Astrocyte (in vitro differentiated cells and primary cell): ENCODE measurements at regions not wholly inside any gene's neighbourhood (a gene's known extent, or its start where the extent isn't known, plus 50 kb on each side); places are given as distances from the start of the nearest gene placed in this dataset.
A peak's percentile ranks its signal among the peaks of the same experiment; 100 is the strongest.

ENCODE experiments used
- DNase-seq: peaks from one replicate; pipeline ENCODE4 v3.0.0-alpha.2; 2010; ENCODE audit warnings: low read depth
- FAIRE-seq: peaks from 2 replicates; lab custom pipeline; 2011; peaks lifted over from hg19 to GRCh38; lab: Jason Lieb, UNC
- H2AFZ ChIP-seq: 2 replicates; pipeline ENCODE4 v1.6.0; 2012; ENCODE audit warnings: low read depth, low read length, inconsistent platforms
- H3K27ac ChIP-seq: 2 replicates; pipeline ENCODE4 v1.5.1; 2011; ENCODE audit warnings: low read depth, low read length, inconsistent platforms
- H3K27me3 ChIP-seq: 2 replicates; pipeline ENCODE4 v1.6.0; 2011; ENCODE audit warnings: low read length, inconsistent platforms; ENCODE audit not compliant: insufficient read depth
- H3K36me3 ChIP-seq: 2 replicates; pipeline ENCODE4 v1.5.1; 2011; ENCODE audit warnings: low read length, inconsistent platforms; ENCODE audit not compliant: insufficient read depth
- H3K4me1 ChIP-seq: 2 replicates; pipeline ENCODE4 v1.5.1; 2011; ENCODE audit warnings: low read length, inconsistent platforms; ENCODE audit not compliant: insufficient read depth
- H3K4me2 ChIP-seq: 2 replicates; pipeline ENCODE4 v1.6.0; 2012; ENCODE audit warnings: low read length, inconsistent platforms
- H3K4me3 ChIP-seq: 2 replicates; pipeline ENCODE4 v1.5.1; 2011; ENCODE audit warnings: low read depth, mild to moderate bottlenecking, low read length, inconsistent platforms; ENCODE audit not compliant: insufficient read depth
- H3K79me2 ChIP-seq: 2 replicates; pipeline ENCODE4 v1.6.0; 2012; ENCODE audit warnings: mild to moderate bottlenecking, low read length, inconsistent platforms; ENCODE audit not compliant: insufficient read depth
- H3K9ac ChIP-seq: 2 replicates; pipeline ENCODE4 v1.6.0; 2012; ENCODE audit warnings: mild to moderate bottlenecking, low read length, inconsistent platforms
- H3K9me3 ChIP-seq: 2 replicates; pipeline ENCODE4 v1.5.1; 2012; ENCODE audit warnings: low read depth, mild to moderate bottlenecking, low read length, inconsistent platforms; ENCODE audit not compliant: insufficient read depth
- H4K20me1 ChIP-seq: 2 replicates; pipeline ENCODE4 v1.6.0; 2012; ENCODE audit warnings: low read length, inconsistent platforms; ENCODE audit not compliant: insufficient read depth
- H3K27ac Mint-ChIP-seq: one replicate; pipeline ENCODE4 v1.8.0; 2021; ENCODE audit warnings: mild to moderate bottlenecking, mixed read lengths; ENCODE audit not compliant: unreplicated experiment
- H3K27me3 Mint-ChIP-seq: one replicate; pipeline ENCODE4 v1.8.0; 2021; ENCODE audit warnings: low read depth, mixed read lengths; ENCODE audit not compliant: unreplicated experiment
- H3K36me3 Mint-ChIP-seq: one replicate; pipeline ENCODE4 v1.8.0; 2021; ENCODE audit warnings: low read depth, mixed read lengths; ENCODE audit not compliant: unreplicated experiment
- H3K4me1 Mint-ChIP-seq: one replicate; pipeline ENCODE4 v1.8.0; 2021; ENCODE audit warnings: low read depth, mixed read lengths; ENCODE audit not compliant: unreplicated experiment
- H3K4me3 Mint-ChIP-seq: one replicate; pipeline ENCODE4 v1.8.0; 2021; ENCODE audit warnings: mild to moderate bottlenecking, moderate library complexity, mixed read lengths; ENCODE audit not compliant: unreplicated experiment
- H3K9me3 Mint-ChIP-seq: one replicate; pipeline ENCODE4 v1.8.0; 2021; ENCODE audit warnings: mild to moderate bottlenecking, mixed read lengths; ENCODE audit not compliant: unreplicated experiment
- EZH2 ChIP-seq: IDR thresholded peaks from 2 replicates; pipeline ENCODE4 v1.6.1; 2012; ENCODE audit warnings: mild to moderate bottlenecking, low read length, inconsistent platforms; ENCODE audit not compliant: insufficient read depth
- TF ChIP-seq, protein P1 (sequence below): IDR thresholded peaks from 2 replicates; pipeline ENCODE4 v1.5.1; 2011; ENCODE audit warnings: low read depth, mild to moderate bottlenecking, inconsistent platforms, low read length, moderate library complexity; ENCODE audit not compliant: insufficient read depth

DNA sequence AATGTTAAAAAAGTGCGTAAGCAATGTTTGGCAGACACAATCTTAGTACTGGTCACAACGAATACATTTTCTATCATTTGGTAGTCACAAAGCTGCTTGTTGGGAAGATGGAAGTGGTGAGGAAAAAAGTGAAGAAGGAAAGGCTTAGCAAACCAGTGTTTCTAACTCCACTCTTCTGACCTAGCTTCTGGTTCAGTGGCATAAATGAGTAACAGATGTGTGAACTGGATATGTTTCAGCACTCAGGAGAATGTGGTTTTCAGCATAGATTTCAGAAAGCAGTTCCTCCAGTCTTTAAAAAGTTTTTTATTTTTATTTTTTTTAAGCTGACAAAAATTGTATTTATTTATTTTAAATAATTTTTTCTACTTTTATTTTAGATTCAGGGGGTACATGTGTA, 357.1 kb downstream of the CPS1 start:
- no peaks in the 10 kb centered on the region for H4K20me1 ChIP-seq
- H3K27ac ChIP-seq, result no peak overlapping the region
- FAIRE-seq (no peak), DNase-seq (peak; percentile 73)
- H3K4me3 ChIP-seq, result no peak overlapping the region
- H3K27me3 ChIP-seq, result peaks cover 2% of the 10 kb centered on the region
- H3K79me2 ChIP-seq, result no peaks in the 10 kb centered on the region
- TF ChIP-seq EZH2, result no peak
- TF ChIP-seq, protein P1, sequence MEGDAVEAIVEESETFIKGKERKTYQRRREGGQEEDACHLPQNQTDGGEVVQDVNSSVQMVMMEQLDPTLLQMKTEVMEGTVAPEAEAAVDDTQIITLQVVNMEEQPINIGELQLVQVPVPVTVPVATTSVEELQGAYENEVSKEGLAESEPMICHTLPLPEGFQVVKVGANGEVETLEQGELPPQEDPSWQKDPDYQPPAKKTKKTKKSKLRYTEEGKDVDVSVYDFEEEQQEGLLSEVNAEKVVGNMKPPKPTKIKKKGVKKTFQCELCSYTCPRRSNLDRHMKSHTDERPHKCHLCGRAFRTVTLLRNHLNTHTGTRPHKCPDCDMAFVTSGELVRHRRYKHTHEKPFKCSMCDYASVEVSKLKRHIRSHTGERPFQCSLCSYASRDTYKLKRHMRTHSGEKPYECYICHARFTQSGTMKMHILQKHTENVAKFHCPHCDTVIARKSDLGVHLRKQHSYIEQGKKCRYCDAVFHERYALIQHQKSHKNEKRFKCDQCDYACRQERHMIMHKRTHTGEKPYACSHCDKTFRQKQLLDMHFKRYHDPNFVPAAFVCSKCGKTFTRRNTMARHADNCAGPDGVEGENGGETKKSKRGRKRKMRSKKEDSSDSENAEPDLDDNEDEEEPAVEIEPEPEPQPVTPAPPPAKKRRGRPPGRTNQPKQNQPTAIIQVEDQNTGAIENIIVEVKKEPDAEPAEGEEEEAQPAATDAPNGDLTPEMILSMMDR, result no peak
- H3K4me1 ChIP-seq, result no peaks in the 10 kb centered on the region
- H3K4me3 Mint-ChIP-seq, result no peak overlapping the region
- H3K4me2 ChIP-seq, result no peak overlapping the region
- H3K36me3 ChIP-seq, result no peaks in the 10 kb centered on the region
- no peaks in the 10 kb centered on the region for H3K9me3 ChIP-seq
- H3K9me3 Mint-ChIP-seq, result peaks cover 4% of the 10 kb centered on the region
- no peaks in the 10 kb centered on the region for H3K27me3 Mint-ChIP-seq
- no peak overlapping the region for H2AFZ ChIP-seq
- H3K27ac Mint-ChIP-seq, result no peak overlapping the region
- H3K36me3 Mint-ChIP-seq, result no peaks in the 10 kb centered on the region
- H3K9ac ChIP-seq, result no peak overlapping the region
- H3K4me1 Mint-ChIP-seq, result no peaks in the 10 kb centered on the region

GRCh38 chr2:210915912-210916311, 359.5 kb downstream of the CPS1 start:
- H3K4me3 ChIP-seq, result no peak overlapping the region
- Mint-ChIP-seq H3K4me1 (no peaks in the 10 kb centered on the region), H3K27ac (no peak overlapping the region), H3K9me3 (peaks cover 4% of the 10 kb centered on the region), H3K27me3 (no peaks in the 10 kb centered on the region), H3K4me3 (no peak overlapping the region), H3K36me3 (no peaks in the 10 kb centered on the region)
- no peak for FAIRE-seq
- no peaks in the 10 kb centered on the region for H3K4me1 ChIP-seq
- TF ChIP-seq EZH2, result no peak
- TF ChIP-seq, protein P1, result no peak
- no peak overlapping the region for H3K4me2 ChIP-seq
- no peak for DNase-seq
- H3K9me3 ChIP-seq, result no peaks in the 10 kb centered on the region
- no peak overlapping the region for H3K9ac ChIP-seq
- H4K20me1 ChIP-seq, result no peaks in the 10 kb centered on the region
- no peaks in the 10 kb centered on the region for H3K79me2 ChIP-seq
- no peak overlapping the region for H3K27ac ChIP-seq
- H2AFZ ChIP-seq, result no peak overlapping the region
- H3K36me3 ChIP-seq, result no peaks in the 10 kb centered on the region
- peaks cover 2% of the 10 kb centered on the region for H3K27me3 ChIP-seq

DNA sequence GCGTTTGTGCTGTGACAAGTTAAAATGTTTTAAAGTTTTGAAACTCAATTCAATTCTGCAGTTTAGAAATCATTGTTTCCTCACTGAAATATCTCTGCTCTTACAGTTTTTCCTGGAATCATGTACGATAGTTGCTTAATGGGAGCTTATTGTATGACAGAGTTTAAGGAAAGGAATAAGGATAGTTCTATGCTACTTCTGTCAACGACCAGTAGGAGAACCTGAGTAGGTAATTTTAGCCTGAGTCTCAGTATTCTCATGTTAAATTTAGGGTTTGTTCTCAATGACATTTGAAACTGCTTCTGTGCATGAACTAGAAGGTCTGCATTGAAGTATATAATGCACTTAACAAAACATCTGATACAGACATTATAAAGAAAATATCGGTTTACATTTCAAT, 361.1 kb downstream of the CPS1 start:
- no peak for DNase-seq
- Histone ChIP-seq H3K27ac (no peak overlapping the region), H3K36me3 (no peaks in the 10 kb centered on the region), H3K27me3 (peaks cover 2% of the 10 kb centered on the region), H2AFZ (no peak overlapping the region), H3K9ac (no peak overlapping the region), H3K79me2 (no peaks in the 10 kb centered on the region), H3K4me2 (no peak overlapping the region), H3K4me1 (no peaks in the 10 kb centered on the region), H3K9me3 (no peaks in the 10 kb centered on the region), H3K4me3 (no peak overlapping the region), H4K20me1 (no peaks in the 10 kb centered on the region)
- Mint-ChIP-seq H3K27me3 (no peaks in the 10 kb centered on the region), H3K9me3 (peaks cover 4% of the 10 kb centered on the region), H3K4me1 (no peaks in the 10 kb centered on the region), H3K27ac (no peak overlapping the region), H3K36me3 (no peaks in the 10 kb centered on the region), H3K4me3 (no peak overlapping the region)
- TF ChIP-seq EZH2, result no peak
- TF ChIP-seq, protein P1, result no peak
- FAIRE-seq, result no peak
